Lower leg skin (tissue), 3 donors: ENCODE measurements at regions not wholly inside any gene's neighbourhood (a gene's known extent, or its start where the extent isn't known, plus 50 kb on each side); places are given as distances from the start of the nearest gene placed in this dataset.
"Not testable (repeated sequence)": the region's sequence is repeated elsewhere in the genome, so short reads cannot be mapped to it uniquely, and the experiment has no call there.

Experiments used
- DNase-seq, 2 donors: peaks; one replicate each; pipeline ENCODE4 v3.0.0-alpha.2; 2019; ENCODE audit warnings: low spot score in 2 of 2
- H3K4me3 ChIP-seq: fragments of 200-600 bp; sonication (generic); 2 replicates; pipeline ENCODE4 v1.5.1; 2017; ENCODE audit warnings: mild to moderate bottlenecking, low read depth; ENCODE audit not compliant: poor library complexity, severe bottlenecking
- WGBS, 2 donors: methylation state at CpG; one replicate each; pipeline ENCODE4 v1.1.5; 2018; 5-methylcytosine and 5-hydroxymethylcytosine counted together
- intact Hi-C: fragments of 100-400 bp; cut with DNase I; formaldehyde crosslinking; loops from one replicate; pipeline ENCODE4 v1.15.0; 2023; ENCODE audit warnings: low total_unique reads

DNA sequence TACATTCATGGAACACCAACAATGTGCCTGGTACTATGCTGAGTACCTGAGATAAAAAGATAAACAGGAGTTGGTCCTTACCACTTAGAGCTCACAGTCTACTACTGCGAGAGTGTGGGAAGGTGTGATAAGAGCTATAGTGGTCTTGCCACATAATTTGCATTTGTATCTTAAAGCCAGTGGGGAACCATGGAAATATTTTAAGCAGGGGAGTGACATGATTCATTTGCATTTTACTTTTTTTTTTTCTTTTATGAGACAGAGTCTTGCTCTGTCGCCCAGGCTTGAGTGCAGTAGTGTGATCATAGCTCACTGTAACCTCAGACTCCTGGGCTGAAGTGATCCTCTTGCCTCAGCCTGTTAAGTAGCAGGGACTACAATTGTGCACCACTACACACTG, 53.6 kb downstream of the SRGAP2 start:
- H3K4me3 ChIP-seq, DNase-seq, intact Hi-C loops: not testable (repeated sequence)
- WGBS, 2 donors: no CpG with 5 or more reads among the region's 2 CpGs

GRCh38 chr1:206261473-206261872, 58.1 kb downstream of the SRGAP2 start:
- intact Hi-C loops, DNase-seq, H3K4me3 ChIP-seq: not testable (repeated sequence)
- WGBS, 2 donors: 70 to 78% methylated on average over 5 of the region's 5 CpGs

DNA sequence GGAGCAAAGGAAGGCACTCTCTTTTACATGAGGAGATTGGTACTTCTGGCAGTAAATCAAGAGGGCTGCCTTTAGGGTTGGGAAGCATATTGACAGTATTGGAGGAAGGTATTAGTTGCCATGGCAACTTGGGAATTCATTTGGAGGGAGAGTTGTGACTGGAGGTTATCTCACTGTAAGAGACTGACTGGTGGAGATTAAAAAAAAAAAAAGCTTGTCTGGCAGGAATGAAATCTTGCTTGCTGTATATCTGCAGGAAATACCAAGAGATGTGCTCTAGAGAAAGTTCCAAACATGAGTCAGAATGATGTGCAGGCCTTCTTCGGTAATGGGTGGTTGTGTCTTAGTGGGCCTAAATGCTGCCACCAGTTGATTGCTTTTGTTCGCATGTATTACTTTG, 59.1 kb downstream of the SRGAP2 start:
- WGBS, 2 donors: no CpG with 5 or more reads among the region's 2 CpGs
- intact Hi-C loops, H3K4me3 ChIP-seq, DNase-seq: not testable (repeated sequence)

- intact Hi-C loops, H3K4me3 ChIP-seq, DNase-seq: not testable (repeated sequence)
- no CpG with 5 or more reads among the region's 2 CpGs for WGBS, 2 donors
Measured at GRCh38 chr1:206264916-206265315, 61.6 kb downstream of the SRGAP2 start.

DNA sequence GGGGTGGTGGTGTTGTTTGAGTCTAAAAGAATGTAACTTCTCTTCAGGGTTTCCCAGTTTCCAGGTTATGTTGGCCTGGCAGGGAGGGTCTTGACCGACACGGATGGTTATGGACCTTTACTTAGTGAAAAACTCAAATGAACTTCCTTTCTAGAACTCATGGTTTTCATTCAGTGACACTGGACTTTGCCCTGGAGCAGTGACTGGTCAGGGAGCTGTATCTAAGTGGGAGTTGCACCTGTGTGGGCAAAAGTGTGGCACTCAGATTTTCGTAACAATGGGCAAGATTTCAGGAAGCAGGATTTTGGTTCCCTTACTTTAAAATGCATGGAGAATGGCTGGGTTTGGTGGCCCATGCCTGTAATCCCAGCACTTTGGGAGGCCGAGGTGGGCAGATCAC, 67.8 kb downstream of the SRGAP2 start:
- intact Hi-C loops, H3K4me3 ChIP-seq, DNase-seq: not testable (repeated sequence)
- no CpG with 5 or more reads among the region's 4 CpGs for WGBS, 2 donors

- 43 to 67% methylated on average over 1 of the region's 1 CpG for WGBS, 2 donors
- H3K4me3 ChIP-seq, DNase-seq, intact Hi-C loops: not testable (repeated sequence)
Measured at GRCh38 chr1:206273104-206273503, 69.8 kb downstream of the SRGAP2 start.

- DNase-seq, H3K4me3 ChIP-seq, intact Hi-C loops: not testable (repeated sequence)
- 42% methylated on average over 1 of the region's 2 CpGs; no CpG with 5 or more reads in 1 of the 2 donors for WGBS, 2 donors
Measured at GRCh38 chr1:206276143-206276542, 72.8 kb downstream of the SRGAP2 start.

DNA sequence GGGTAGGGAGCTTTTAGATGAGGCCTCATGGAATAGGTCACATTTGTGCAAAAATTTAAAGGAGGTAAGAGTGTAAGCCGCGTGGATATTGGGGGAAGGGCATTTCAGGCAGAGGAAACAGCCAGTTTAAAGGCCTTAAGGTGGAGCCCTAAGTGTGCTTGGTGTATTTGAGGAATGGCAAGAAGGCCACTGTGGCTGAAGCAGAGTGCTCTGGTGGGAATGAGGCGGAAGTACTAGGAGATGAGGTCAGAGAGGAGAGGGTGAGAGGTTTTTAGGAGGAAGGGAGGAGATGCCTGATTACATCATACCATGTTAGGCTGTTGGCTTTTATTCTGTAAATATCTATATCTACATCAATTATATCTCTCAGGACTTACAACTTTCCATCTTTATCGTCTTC, 75.3 kb downstream of the SRGAP2 start:
- intact Hi-C loops: not testable (repeated sequence)

DNA sequence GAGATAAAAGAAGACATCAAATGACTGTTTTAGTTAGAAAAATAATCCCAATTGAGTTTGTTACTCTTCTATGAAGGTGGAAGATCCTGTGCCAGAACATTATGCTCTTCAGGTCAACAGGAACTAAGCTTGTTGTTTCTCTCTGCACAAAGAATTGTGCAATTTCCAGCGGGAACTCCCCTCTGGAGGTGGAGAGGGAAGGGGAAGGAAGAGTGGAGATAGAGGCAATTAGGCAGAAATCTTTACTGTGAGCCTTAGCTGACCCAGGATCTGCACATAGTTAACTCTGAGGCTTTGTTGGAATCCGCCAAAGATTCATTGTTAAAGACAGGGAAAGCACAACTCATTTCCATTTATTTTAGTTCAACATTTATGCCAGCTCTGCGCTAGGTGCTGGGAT, 77.3 kb downstream of the SRGAP2 start:
- WGBS, 2 donors: 22 to 44% methylated on average over 1 to 2 of the region's 3 CpGs
- H3K4me3 ChIP-seq, intact Hi-C loops, DNase-seq: not testable (repeated sequence)

More for the DNA sequence above, 75.3 kb downstream of the SRGAP2 start:
- 68 to 73% methylated on average over 3 of the region's 4 CpGs for WGBS, 2 donors
- not testable (repeated sequence) for DNase-seq, H3K4me3 ChIP-seq

GRCh38 chr1:206281912-206282654, 78.7 kb downstream of the SRGAP2 start:
- DNase-seq, H3K4me3 ChIP-seq, intact Hi-C loops: not testable (repeated sequence)
- whole genome bisulfite sequencing, 2 donors: no CpG with 5 or more reads among the region's 2 CpGs

GRCh38 chr1:206285024-206285960, 82.0 kb downstream of the SRGAP2 start:
- H3K4me3 ChIP-seq, intact Hi-C loops, DNase-seq: not testable (repeated sequence)
- 79 to 93% methylated on average over 4 to 5 of the region's 10 CpGs for WGBS, 2 donors

DNA sequence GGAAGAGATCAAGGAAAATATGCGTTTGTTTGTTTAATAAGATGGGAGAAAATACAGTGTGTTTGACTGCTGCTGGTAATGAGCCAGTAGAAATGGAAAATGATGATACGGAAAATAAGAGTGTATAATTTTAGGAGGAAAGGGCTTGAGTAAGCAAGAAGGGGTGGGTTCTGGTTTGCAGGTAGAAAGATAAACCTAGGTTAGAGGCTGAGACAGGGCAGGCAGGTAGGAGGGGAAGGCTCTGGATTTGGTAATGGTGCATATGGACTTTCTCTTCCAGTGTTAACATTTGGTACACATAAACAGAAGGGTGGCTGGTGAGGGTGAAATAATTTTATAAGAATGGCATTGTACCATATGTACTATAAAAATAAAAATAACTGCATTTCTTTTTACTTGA, 84.4 kb downstream of the SRGAP2 start:
- H3K4me3 ChIP-seq, DNase-seq, intact Hi-C loops: not testable (repeated sequence)
- WGBS, 2 donors: no CpG with 5 or more reads among the region's 2 CpGs

- intact Hi-C loops, H3K4me3 ChIP-seq, DNase-seq: not testable (repeated sequence)
- WGBS, 2 donors: no CpG with 5 or more reads among the region's 3 CpGs
Measured at GRCh38 chr1:206288453-206288852, 85.1 kb downstream of the SRGAP2 start.

GRCh38 chr1:206297145-206298031, 94.0 kb downstream of the SRGAP2 start:
- H3K4me3 ChIP-seq, intact Hi-C loops, DNase-seq: not testable (repeated sequence)
- no CpG with 5 or more reads among the region's 5 CpGs for WGBS, 2 donors
